HFF-Myc (cell line): ENCODE measurements at regions not wholly inside any gene's neighbourhood (a gene's known extent, or its start where the extent isn't known, plus 50 kb on each side); places are given as distances from the start of the nearest gene placed in this dataset.

Source experiments
- DNase-seq: peaks from one replicate; pipeline ENCODE4 v3.0.0-alpha.2; 2011; ENCODE audit warnings: low read depth; ENCODE audit errors: extremely low read depth
- H3K4me3 ChIP-seq: replicated peaks from 2 replicates; pipeline ENCODE4 v1.5.1; 2011; ENCODE audit warnings: low read depth, mild to moderate bottlenecking, control low read depth, low read length
- CTCF ChIP-seq: IDR thresholded peaks from 2 replicates; pipeline ENCODE4 v1.5.1; 2012; ENCODE audit warnings: mild to moderate bottlenecking, low read depth, low read length, control low read depth; ENCODE audit errors: missing control alignments

- no peak for TF ChIP-seq CTCF
- no peak for DNase-seq
- H3K4me3 ChIP-seq = no peak overlapping the region
These were observed 202.6 kb upstream of the FZD8 start for GRCh38 chr10:35844686-35845085.

GRCh38 chr10:35843524-35844181, 201.6 kb upstream of the FZD8 start:
- H3K4me3 ChIP-seq = no peak overlapping the region
- DNase-seq = no peak
- no peak for TF ChIP-seq CTCF

GRCh38 chr10:35838054-35838453, 196.0 kb upstream of the FZD8 start:
- DNase-seq = no peak
- TF ChIP-seq CTCF = no peak
- H3K4me3 ChIP-seq = no peak overlapping the region

- no peak for DNase-seq
- no peak for TF ChIP-seq CTCF
- no peak overlapping the region for H3K4me3 ChIP-seq
These were observed 193.4 kb upstream of the FZD8 start for GRCh38 chr10:35835545-35835944.

GRCh38 chr10:35834877-35835494, 192.9 kb upstream of the FZD8 start:
- DNase-seq = no peak
- no peak for TF ChIP-seq CTCF
- no peak overlapping the region for H3K4me3 ChIP-seq

GRCh38 chr10:35827783-35828182, 185.7 kb upstream of the FZD8 start:
- H3K4me3 ChIP-seq = no peak overlapping the region
- DNase-seq = no peak
- no peak for TF ChIP-seq CTCF
